IPS-NIHi7 (cell line): ENCODE measurements at regions not wholly inside any gene's neighbourhood (a gene's known extent, or its start where the extent isn't known, plus 50 kb on each side); places are given as distances from the start of the nearest gene placed in this dataset.

Experiments
- DNase-seq: peaks from one replicate; pipeline ENCODE4 v3.0.0; 2012; ENCODE audit warnings: mixed read lengths; ENCODE audit errors: extremely low spot score

DNA sequence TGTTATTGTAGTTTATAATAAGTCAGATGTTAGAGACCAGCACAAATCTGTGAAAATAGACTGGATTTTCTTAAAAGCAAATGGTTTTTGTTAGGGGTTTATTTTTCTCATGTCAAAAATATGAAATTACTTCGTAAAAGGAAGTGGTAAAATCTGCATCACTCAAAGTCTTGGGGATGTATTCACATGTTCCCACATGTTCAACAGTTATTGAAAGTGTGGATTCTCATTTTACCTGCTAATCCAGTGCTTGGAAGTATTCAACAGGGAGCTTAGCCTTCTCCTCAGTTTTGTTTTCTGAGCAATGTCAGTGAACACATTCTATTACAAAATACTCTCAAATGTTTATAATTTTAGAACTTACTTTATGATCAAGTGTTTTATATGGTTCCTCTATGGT lies 352.0 kb downstream of the SOX2 start:
- no peak for DNase-seq

DNA sequence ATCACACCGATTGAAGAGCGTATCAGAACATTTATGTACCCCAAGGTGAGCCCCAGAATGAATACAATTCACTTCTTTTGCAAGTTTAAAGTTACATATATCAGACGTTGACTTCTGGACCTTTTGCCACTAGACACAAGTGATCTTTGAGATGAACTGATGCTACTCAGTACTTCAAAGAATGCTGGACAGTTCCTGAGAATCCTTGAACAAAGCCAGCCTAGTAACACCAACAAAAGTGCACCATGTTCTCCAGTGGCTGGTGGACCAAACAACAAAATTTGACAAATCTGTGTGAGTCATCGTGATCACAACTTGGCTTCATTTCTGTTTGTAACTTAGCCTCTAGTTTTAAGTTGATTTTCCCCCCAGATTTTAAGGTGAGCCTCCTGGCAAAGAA lies 355.7 kb downstream of the SOX2 start:
- DNase-seq: no peak

DNA sequence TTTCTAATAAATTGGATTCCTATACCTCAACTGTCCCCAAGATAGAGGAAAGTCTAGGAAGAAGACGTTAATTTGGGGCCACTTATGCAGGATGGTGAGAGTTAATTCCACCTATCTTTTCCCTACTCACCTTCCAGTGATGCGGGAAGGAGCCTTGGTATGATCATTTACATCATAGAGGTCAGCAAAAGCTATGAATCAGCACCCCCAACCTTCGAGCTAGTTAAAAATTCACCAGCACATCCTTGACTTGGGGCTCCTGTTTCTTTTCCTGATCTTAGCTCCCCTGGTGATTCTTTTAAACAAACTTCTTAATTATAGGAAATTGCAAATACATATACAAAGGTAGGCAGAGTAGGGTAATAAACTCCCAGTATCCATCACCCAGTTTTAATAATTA lies 366.6 kb downstream of the SOX2 start:
- DNase-seq: no peak

DNA sequence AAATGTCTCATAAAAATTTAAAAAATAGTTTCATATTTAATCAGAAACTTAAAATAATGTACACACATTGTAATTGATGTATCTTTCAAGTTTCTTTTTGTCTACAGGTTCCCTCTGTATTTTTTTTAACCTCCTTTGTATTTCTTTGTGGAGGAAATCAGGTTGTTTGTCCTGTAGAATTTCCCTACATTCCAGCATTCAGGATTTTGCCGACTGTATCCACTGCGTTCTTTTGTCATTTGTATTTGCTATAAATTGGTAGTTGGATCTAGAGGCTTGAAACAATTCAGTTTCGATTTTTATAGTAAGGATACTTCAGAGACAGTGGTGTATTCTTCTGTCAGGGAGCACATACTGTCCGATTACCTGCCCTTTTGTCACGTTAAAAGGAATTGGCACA lies 367.2 kb downstream of the SOX2 start:
- no peak for DNase-seq

DNA sequence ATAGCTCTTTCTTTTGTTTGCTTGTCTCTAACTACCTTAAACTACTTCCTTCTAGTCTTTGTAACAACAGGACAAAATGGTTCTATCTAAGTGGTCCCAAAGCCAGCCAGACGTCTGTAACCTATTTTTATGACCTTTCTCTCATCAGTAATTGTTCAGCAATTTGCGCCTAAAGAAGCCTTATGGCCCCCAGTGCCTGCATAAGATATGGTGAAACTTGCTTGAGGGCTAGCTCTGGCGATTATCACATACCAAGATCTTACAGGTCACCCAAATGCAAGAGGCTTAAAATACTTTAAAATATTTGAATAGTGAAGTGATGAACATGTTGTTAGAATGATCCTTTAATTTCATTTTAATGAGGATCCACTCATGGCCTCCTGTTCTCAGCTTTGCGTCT lies 369.4 kb downstream of the SOX2 start:
- no peak for DNase-seq

DNA sequence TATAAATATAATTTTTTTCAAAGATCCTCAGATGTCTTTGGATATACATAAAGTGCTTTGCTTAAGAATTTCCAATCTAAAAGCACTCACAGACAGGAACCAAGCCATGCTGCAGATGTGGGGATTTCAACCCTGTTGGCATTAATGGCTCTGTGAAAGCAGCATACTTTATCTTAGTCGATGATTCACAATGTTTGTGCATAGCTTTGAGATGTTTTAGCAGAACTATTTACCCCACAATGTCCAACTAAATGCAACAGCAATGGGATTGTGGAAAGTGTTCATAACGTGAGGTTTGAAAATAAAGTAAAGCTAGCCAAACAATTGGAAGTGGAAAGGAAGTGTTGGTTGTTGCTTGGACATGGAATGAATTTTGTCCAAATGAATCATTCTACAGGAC lies 371.4 kb downstream of the SOX2 start:
- DNase-seq: no peak

DNA sequence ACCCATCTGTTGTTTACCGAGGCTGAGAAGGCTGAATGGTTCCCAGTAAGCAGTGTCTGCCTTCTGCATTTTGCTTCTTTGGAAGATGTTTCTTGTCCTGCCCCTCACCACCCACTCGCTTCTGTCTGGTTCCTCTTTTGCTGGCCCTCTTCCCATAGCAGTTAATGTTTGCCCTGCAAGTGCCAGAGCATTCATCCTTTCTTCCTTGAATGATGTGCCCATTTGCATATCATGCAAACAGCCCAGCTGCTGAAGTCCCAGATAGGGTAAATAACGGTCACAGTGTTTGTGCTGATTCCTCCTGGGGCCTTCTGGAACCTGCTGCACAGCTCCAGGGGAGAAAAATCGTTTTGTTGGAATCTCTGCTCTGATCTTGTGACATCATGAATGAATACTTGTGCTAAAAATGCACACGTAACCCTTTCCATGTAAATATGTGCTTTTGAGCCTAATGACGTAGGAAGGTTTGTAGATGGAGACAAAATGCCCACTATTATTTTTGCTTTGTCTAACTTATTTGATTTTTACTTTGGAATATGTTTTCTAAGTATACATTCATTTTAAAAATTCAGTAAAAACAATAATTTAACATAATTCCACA lies 381.0 kb downstream of the SOX2 start:
- peak; percentile 21 for DNase-seq

DNA sequence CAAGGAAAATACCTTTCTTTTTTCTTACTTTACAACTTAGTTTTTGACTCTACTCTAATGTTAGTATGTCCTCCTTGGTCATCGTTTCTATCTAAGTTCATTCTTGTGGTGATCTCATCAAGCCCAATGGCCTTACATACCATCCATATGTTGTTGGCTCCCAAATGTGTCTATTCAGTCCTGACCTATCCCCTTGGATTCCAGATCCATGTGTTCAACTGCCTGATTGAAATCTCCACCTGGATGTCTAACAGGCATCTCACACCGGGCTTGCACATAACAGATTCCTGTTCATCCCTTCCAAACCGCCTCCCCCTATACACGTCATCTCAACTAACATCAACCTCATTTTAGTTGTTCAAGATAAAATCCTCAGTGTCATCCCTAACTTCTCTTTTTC lies 382.6 kb downstream of the SOX2 start:
- DNase-seq: no peak

DNA sequence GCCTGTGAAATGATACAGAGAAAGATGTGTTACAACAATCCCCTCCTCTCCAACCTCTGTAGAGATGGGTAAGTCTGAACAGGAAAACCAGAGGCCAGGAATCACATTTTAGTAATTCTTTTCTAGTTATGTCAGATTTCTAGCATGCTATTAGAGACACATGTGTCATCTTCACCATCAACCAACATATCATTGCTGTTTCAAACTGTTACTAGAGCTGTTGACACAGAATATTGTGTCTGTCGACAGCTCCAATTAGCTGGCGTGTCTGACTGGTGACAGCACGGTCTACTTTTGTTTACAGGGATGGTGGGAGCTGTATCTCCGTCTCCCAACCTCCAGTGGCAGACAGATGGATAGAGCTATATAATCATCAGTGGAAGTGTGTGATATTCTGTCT lies 393.2 kb downstream of the SOX2 start:
- no peak for DNase-seq

DNA sequence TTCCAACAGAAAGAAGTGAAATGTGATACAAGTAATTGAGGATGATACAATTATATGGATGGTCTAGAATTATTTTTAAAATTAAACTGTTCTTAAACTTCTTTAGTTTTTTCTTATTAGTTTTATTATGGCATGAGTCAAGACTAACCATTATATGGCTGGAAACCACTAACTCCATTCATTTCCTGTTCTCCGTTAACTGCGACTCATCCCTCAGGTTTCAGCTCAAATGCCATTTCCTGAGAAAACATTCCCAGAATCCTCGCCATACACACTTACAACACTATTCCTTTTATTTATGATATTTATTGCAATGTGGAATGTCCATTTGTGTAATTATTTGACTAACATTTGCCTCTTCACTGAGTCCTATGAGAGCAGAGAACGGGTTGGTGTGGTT lies 394.1 kb downstream of the SOX2 start:
- no peak for DNase-seq

DNA sequence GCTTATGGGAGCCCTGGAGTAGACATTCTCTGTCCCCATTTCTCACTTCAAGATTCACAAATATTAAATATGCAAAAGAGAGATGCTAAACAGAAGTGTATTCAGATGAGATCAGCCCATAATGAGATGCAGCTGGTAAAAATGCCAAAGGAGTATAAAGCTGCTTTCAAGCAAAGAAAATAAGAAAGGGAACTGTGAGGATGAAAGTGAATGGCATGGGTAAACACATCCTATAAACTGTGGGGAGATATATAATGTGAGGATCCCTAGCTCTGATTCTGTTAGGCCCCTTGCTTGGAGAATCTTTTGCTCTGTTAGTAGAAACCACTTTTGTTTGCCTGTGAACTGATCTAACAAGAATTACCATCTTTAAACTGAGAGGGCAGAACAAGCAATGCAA lies 396.6 kb downstream of the SOX2 start:
- DNase-seq: no peak

DNA sequence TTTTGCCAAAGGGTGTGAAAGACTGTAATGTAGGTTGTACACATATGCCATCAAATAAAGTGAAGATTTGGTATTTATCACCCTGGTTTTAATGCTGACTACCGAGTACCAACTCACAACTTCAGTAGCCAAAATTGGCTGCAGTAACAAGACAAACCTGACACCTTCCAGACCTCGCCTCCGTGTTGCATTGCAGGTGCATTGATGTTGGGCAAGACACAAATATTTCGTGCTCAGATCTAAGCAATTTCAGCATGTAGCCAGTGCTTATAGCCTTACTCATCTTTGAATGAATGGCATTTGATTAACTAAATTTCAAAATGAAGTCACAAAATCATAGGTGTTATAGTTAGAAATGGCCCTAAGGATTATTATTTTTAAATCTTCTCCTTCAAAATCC lies 400.2 kb downstream of the SOX2 start:
- no peak for DNase-seq

DNA sequence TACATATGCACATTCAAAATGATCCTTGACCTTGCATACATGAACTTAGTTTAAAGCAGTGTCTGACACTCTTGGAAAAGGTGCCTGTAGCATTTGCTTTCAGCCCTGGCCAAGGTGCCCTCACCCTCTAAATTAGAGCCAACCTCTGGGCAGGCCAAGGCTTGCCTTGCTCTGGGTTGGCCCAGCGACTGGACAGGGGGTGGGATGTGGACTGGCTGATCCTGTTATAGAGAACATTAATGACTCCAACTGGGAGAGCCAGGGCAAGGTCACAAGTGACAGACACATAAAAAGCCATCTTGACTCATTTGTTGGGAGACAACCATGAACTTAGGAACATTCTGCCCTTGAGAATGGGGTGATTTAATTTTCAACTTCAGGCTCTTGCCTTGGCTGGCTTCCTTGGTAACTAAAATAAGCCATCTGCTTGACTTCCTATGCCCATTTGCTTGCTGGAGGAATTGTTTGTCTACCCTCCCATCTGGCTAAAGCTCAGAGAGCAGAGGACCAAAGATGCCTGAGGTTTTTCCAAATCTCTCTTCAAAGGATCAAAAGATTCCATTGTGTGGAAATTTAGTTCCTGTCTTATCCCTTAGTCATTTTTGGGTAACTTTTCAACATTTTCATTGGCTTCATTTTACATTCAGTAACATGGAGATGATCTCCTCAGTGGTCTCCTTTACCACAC lies 403.7 kb downstream of the SOX2 start:
- DNase-seq: no peak

DNA sequence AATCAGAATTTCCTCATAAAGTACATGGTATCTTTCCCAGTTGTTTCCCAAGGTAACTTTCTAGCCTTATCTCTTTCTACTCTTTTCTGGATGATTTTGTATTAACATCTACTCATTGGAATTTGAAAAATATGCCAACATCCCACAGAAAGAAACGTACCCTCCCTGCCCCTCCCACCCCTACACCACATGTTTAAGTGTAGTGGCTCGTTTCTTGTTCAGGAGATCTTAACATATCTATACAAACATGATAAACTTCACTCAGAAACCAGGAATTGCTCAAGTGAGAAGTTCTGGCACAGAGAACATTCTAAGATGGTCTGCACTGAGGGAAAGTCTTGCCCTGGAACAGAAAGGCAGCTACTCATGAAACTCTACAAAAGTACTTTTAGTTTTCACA lies 404.7 kb downstream of the SOX2 start:
- DNase-seq: no peak

DNA sequence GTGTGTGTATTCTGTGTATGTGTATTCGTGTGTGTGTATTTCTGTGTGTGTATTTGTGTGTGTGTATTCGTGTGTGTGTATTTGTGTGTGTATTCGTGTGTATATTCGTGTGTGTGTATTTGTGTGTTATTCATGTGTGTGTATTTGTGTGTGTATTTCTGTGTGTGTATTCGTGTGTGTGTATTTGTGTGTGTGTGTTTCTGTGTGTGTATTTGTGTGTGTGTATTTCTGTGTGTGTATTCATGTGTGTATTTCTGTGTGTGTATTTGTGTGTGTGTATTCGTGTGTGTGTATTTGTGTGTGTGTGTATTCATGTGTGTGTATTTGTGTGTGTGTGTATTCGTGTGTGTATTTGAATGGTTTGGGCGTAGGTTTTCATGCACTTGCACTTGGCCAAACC lies 405.4 kb downstream of the SOX2 start:
- DNase-seq: no peak

DNA sequence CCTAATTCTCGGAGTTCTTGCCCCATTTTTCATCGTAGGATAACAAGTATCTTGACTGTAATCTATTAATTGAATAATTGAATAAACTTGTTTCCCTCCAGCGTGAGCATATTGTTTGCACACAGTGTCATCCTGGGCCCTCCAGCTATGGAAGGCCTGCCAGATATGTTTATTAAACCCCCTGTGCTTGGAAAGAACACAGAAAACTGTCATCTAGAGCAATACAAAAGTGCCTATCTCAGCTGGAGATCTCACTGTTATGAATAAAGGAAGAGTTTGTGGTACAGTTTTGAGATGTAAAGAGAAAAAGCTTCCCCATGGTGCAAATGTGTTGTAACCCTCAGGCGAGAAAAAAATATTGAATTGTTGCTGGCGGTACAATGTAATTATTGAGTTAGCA lies 405.9 kb downstream of the SOX2 start:
- no peak for DNase-seq

DNA sequence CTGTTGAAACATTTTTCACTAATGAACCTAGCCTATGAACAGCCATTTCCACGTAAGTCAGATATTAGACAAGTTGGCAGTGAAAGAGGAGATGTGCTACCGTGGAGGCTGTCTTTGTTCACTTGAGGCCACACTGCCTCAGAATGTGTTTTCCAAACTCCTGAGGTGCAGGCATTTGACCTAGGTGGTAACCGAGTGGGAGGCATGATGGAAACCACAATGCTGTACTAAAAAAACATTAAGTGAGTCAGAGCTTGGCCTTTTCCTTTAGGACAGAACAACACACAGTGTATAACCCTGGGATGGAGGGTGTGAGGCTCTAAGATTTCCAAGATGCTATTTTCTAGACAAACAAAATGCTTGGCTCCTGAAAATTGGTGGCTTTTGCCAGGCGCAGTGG lies 406.3 kb downstream of the SOX2 start:
- no peak for DNase-seq

DNA sequence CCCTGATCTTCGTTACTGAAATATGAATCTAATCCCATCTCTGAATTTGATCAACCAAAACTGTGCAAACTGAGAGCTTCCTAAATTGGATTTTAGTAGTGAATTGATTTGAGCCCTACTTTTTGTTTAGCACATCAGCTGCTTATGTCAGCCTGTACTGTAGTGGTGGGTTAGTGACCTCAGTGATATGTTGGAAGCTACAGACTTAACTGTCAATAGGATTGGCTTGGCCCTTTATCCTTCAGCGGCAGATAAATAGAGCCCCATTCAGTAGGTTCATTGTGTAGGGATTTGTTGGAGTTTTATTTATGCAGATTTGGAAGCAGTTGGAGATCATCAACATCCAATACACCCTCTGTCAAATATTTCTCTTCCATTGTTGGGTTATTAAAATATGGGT lies 409.7 kb downstream of the SOX2 start:
- no peak for DNase-seq

DNA sequence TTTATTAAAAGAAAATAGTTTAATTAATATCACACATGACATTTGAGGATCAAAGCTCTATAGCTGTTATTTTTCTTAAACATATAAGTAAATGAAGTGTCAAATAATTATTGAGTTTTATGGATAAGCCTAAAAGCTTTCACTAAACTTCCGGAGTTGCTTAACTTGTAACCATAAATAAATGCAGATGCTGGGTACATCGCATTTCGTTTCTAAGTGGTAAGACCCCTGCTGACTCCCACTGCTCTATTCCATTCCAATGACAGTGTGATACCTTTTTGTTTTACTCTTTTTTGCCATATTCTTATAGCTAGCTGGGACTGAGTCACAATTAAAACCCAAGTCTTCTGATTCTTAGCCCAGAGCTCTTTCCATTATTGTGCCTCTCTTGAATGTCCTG lies 411.1 kb downstream of the SOX2 start:
- no peak for DNase-seq

DNA sequence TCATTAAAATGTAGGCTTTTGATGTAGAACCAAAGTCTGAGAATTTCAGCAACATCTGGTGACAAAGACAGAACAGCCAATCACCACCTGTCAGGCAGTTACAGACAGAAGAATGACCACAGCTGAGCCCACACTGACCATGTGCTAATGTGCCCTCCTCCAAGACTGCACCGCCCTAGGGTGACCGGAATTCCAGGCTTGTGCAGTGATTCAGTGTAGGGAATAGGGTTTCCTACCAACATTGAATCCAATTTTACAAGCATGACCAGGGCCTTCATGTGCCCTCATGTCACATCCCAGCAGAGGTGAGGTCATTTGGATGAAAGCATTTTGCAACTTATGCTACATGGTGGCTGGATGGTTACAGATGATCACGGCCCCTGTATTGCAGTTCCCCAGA lies 412.5 kb downstream of the SOX2 start:
- no peak for DNase-seq

DNA sequence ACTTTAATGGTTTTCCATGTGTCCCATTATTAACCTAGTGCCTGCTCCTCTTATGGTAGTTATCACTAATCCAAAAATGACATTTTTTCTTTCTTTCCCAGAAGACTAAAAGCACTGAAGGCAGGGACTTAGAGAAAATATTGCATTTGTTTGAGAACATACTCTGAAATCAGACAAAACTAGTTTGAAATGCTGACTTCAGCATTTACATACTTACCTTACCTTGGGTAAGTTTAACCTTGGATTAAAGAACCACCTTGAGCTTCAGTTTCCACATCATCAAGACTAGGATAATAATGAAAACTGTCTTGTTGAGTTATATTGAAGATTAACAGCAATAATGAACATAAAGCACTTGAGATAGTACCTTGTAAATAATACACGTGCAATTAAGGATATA lies 413.0 kb downstream of the SOX2 start:
- DNase-seq: no peak

DNA sequence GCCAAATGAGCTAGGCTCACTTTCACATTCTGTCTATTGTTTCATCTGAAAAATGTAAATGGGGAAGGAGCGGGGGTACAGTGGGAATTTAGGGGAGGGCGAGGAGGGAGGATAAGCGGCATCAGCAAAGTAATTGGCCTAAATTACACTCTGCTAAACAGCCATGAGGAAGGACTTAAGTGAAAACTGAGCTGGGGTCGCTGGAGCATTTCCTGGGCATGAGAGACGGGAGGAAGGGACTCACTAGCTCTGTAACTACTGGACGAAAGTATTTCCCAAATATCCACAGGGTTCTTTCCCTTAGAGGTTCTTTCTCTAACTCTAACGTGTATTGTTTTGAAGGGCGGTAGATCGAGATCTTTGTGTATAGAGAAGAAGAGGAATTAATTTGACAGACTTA lies 418.0 kb downstream of the SOX2 start:
- DNase-seq: no peak

DNA sequence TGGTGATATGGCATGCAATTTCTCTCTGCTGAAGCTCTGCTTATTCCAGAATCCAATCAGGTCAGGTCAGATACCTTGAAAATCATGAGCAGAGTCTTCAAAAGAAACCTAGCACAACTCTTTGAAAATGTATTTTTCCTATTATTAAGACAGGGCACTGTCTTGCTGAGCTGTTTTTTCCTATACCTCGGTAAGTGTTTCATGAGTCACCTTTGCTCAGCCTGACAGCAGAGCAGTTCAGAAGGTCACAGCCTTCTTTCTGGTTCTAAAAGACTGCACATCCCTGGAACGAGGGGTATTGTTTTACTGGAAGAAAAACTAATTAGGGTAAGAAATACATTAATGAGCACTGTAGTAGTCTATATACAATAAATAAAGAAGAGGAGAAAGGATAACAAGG lies 422.0 kb downstream of the SOX2 start:
- DNase-seq: no peak

DNA sequence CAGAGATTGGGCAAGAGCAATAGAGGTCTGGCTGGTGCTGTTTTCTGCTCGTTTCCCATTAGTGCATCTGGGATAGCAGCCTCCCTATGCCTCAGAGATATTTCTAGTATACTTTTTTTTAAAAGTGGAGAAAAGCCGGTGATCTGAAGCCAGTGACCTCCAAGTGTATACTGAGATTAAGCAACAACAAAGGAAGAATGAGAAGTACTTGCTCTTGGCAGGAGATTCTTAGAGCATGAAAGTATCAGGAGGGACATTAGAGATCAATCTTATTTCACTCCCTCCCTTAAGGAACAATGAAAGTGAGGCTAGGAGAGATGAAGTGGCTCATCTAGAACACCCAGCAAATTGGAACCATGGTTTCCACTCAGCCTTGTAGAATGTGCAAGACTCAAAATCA lies 423.3 kb downstream of the SOX2 start:
- DNase-seq: no peak
